DOHH2 (cell line): ENCODE measurements at regions not wholly inside any gene's neighbourhood (a gene's known extent, or its start where the extent isn't known, plus 50 kb on each side); places are given as distances from the start of the nearest gene placed in this dataset.

Experiments
- CTCF ChIP-seq: fragments of 200-600 bp; sonication (generic); IDR thresholded peaks from one replicate; pipeline ENCODE4 v1.5.1; 2014; ENCODE audit warnings: antibody characterized with exemption, mild to moderate bottlenecking, low read depth, low read length; ENCODE audit not compliant: poor library complexity, severe bottlenecking
- EZH2phosphoT487 ChIP-seq: fragments of 200-600 bp; sonication (generic); IDR thresholded peaks from 2 replicates; pipeline ENCODE4 v1.6.1; 2017; ENCODE audit warnings: borderline replicate concordance, mild to moderate bottlenecking, antibody characterized with exemption, low read length, moderate library complexity, mixed read lengths

DNA sequence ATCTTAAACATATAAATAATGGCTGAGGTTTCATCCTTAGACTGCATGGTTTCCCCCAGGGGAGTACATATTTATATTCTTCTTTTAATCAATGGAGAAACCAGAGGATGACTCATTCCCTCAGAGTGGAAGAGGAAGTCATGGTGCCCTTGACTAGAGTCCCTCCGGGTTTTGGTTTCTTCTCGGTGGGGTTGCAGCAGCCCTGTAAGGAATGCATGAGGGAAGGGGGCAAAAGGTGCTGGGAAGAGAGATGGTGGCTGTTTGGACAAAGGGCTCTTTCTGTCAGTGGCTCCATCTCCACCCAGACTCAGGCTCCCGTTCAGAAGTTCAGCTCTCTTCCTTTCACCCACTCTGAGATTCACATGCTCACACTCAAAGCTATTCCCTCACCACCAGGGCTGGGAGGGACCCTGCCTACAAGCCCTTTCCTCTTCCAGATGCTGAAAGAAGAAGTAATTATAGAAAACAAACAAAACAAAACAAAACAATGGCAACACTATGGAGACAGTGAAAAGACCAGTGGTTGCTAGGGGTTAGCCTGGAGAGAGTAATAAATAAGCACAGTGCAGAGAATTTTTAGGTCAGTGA, 129.8 kb upstream of the IL12B start:
- no peak for TF ChIP-seq CTCF
- TF ChIP-seq EZH2phosphoT487, result no peak
